H9 (cell line): ENCODE measurements at regions not wholly inside any gene's neighbourhood (a gene's known extent, or its start where the extent isn't known, plus 50 kb on each side); places are given as distances from the start of the nearest gene placed in this dataset.

Experiments used
- DNase-seq: peaks from one replicate; pipeline ENCODE4 v3.0.0-alpha.2; 2017
- H2AFZ ChIP-seq: one replicate; pipeline ENCODE4 v1.6.1; 2013; ENCODE audit warnings: mild to moderate bottlenecking, low read length, control low read depth, moderate library complexity
- H2AK5ac ChIP-seq: 2 replicates; pipeline ENCODE4 v1.6.1; 2013; ENCODE audit warnings: low read length, control low read depth, mixed read lengths; ENCODE audit not compliant: insufficient read length
- H2BK120ac ChIP-seq: one replicate; pipeline ENCODE4 v1.6.1; 2013; ENCODE audit warnings: low read depth, mild to moderate bottlenecking, low read length, control low read depth, inconsistent platforms; ENCODE audit not compliant: poor library complexity, severe bottlenecking
- H2BK12ac ChIP-seq: 2 replicates; pipeline ENCODE4 v1.6.1; 2013; ENCODE audit warnings: low read length, control low read depth, mixed read lengths, low read depth; ENCODE audit not compliant: insufficient read length
- H2BK15ac ChIP-seq: 2 replicates; pipeline ENCODE4 v1.6.1; 2013; ENCODE audit warnings: low read depth, low read length, control low read depth
- H2BK20ac ChIP-seq: one replicate; pipeline ENCODE4 v1.6.1; 2013; ENCODE audit warnings: low read depth, mild to moderate bottlenecking, low read length, control low read depth, inconsistent platforms; ENCODE audit not compliant: poor library complexity, severe bottlenecking
- H2BK5ac ChIP-seq: 2 replicates; pipeline ENCODE4 v1.6.1; 2013; ENCODE audit warnings: low read length, control low read depth, mixed read lengths; ENCODE audit not compliant: insufficient read length
- H3K14ac ChIP-seq: 2 replicates; pipeline ENCODE4 v1.6.1; 2013; ENCODE audit warnings: low read length, control low read depth; ENCODE audit not compliant: insufficient read depth
- H3K18ac ChIP-seq: 2 replicates; pipeline ENCODE4 v1.6.1; 2013; ENCODE audit warnings: low read depth, mild to moderate bottlenecking, mixed read lengths, low read length, control low read depth; ENCODE audit not compliant: insufficient read length
- H3K23ac ChIP-seq: 2 replicates; pipeline ENCODE4 v1.6.1; 2013; ENCODE audit warnings: low read length, control low read depth, mixed read lengths, low read depth; ENCODE audit not compliant: insufficient read length
- H3K23me2 ChIP-seq: 2 replicates; pipeline ENCODE4 v1.6.1; 2013; ENCODE audit warnings: low read depth, mild to moderate bottlenecking, mixed read lengths, low read length, control low read depth; ENCODE audit not compliant: insufficient read length, poor library complexity, severe bottlenecking
- H3K27ac ChIP-seq: 2 replicates; pipeline ENCODE4 v1.5.1; 2013; ENCODE audit warnings: low read length, control low read depth, mixed read lengths, low read depth; ENCODE audit not compliant: insufficient read length
- H3K27me3 ChIP-seq: 2 replicates; pipeline ENCODE4 v1.6.1; 2013; ENCODE audit warnings: low read length, control low read depth, inconsistent platforms; ENCODE audit not compliant: insufficient read depth
- H3K4ac ChIP-seq: 2 replicates; pipeline ENCODE4 v1.6.1; 2013; ENCODE audit warnings: low read depth, mild to moderate bottlenecking, control low read depth, inconsistent platforms, low read length, moderate library complexity
- H3K4me1 ChIP-seq: 2 replicates; pipeline ENCODE4 v1.6.1; 2013; ENCODE audit warnings: low read length, control low read depth, inconsistent platforms; ENCODE audit not compliant: insufficient read depth
- H3K4me2 ChIP-seq: 2 replicates; pipeline ENCODE4 v1.6.1; 2013; ENCODE audit warnings: low read length, control low read depth, mixed read lengths; ENCODE audit not compliant: insufficient read length, insufficient read depth
- H3K56ac ChIP-seq: 2 replicates; pipeline ENCODE4 v1.6.1; 2013; ENCODE audit warnings: low read depth, mild to moderate bottlenecking, mixed read lengths, low read length, control low read depth; ENCODE audit not compliant: insufficient read length
- H3K79me1 ChIP-seq: 2 replicates; pipeline ENCODE4 v1.6.1; 2013; ENCODE audit warnings: low read depth, mild to moderate bottlenecking, moderate library complexity, low read length, control low read depth, inconsistent platforms; ENCODE audit not compliant: insufficient read depth, poor library complexity, severe bottlenecking
- H3K79me2 ChIP-seq: 2 replicates; pipeline ENCODE4 v1.6.1; 2013; ENCODE audit warnings: low read length, control low read depth, inconsistent platforms; ENCODE audit not compliant: insufficient read depth
- H3K9ac ChIP-seq: 2 replicates; pipeline ENCODE4 v1.6.1; 2013; ENCODE audit warnings: low read length, control low read depth, mixed read lengths; ENCODE audit not compliant: insufficient read length; ENCODE audit errors: extremely low read depth
- H3K9me3 ChIP-seq: one replicate; pipeline ENCODE4 v1.6.1; 2013; ENCODE audit warnings: low read depth, low read length, inconsistent platforms; ENCODE audit not compliant: control insufficient read depth
- H3T11ph ChIP-seq: one replicate; pipeline ENCODE4 v1.6.1; 2013; ENCODE audit warnings: mild to moderate bottlenecking, low read length, control low read depth, inconsistent platforms
- H4K20me1 ChIP-seq: one replicate; pipeline ENCODE4 v1.6.1; 2013; ENCODE audit not compliant: control insufficient read depth, insufficient read length, insufficient read depth
- H4K5ac ChIP-seq: 2 replicates; pipeline ENCODE4 v1.6.1; 2013; ENCODE audit warnings: low read depth, mild to moderate bottlenecking, mixed read lengths, low read length, control low read depth; ENCODE audit not compliant: insufficient read length
- H4K8ac ChIP-seq: replicated peaks from 2 replicates; pipeline ENCODE4 v1.6.1; 2013; ENCODE audit warnings: low read length, control low read depth, mixed read lengths, low read depth; ENCODE audit not compliant: insufficient read length
- H4K91ac ChIP-seq: 2 replicates; pipeline ENCODE4 v1.6.1; 2013; ENCODE audit warnings: low read depth, mild to moderate bottlenecking, moderate library complexity, mixed read lengths, low read length, control low read depth; ENCODE audit not compliant: insufficient read length
- H3K27ac Mint-ChIP-seq, 3 experiments: 2 replicates in 2 of 3; 3 replicates in 1 of 3; pipeline ENCODE4 v1.8.0; 2020 to 2021; ENCODE audit warnings: mixed read lengths in 3 of 3, mild to moderate bottlenecking in 1 of 3, moderate library complexity in 1 of 3
- H3K27me3 Mint-ChIP-seq: 2 replicates; pipeline ENCODE4 v1.8.0; 2021; ENCODE audit warnings: low read depth, mild to moderate bottlenecking, moderate library complexity, mixed read lengths
- H3K36me3 Mint-ChIP-seq, 3 experiments: 2 replicates in 2 of 3; 3 replicates in 1 of 3; pipeline ENCODE4 v1.8.0; 2020 to 2021; ENCODE audit warnings: low read depth in 3 of 3, mixed read lengths in 3 of 3; ENCODE audit not compliant: insufficient read depth in 1 of 3
- H3K4me1 Mint-ChIP-seq, 2 experiments: 2 replicates each; pipeline ENCODE4 v1.8.0; 2020; ENCODE audit warnings: mixed read lengths in 2 of 2
- H3K4me3 Mint-ChIP-seq, 2 experiments: 2 replicates in 1 of 2; 3 replicates in 1 of 2; pipeline ENCODE4 v1.8.0; 2020 to 2021; ENCODE audit warnings: mild to moderate bottlenecking in 2 of 2, mixed read lengths in 2 of 2, moderate library complexity in 1 of 2
- H3K9me3 Mint-ChIP-seq, 2 experiments: 2 replicates in 1 of 2; 3 replicates in 1 of 2; pipeline ENCODE4 v1.8.0; 2020; ENCODE audit warnings: mild to moderate bottlenecking in 2 of 2, mixed read lengths in 2 of 2, moderate library complexity in 1 of 2
- WGBS: extraction: QIAGEN DNeasy Blood & Tissue Kit; methylation state at CpG from one replicate; pipeline ENCODE4 v1.1.7; 2013; ENCODE audit warnings: missing lambda C conversion rate, low lambda C conversion rate, mixed read lengths; ENCODE audit not compliant: insufficient read length; ENCODE audit errors: extremely low coverage; 5-methylcytosine and 5-hydroxymethylcytosine counted together
- TF ChIP-seq, protein P1 (sequence below): fragments of 200-600 bp; sonication (generic); conservative IDR thresholded peaks from 3 replicates; pipeline ENCODE4 v1.8.0; 2021; ENCODE audit warnings: antibody characterized with exemption, mild to moderate bottlenecking

DNA sequence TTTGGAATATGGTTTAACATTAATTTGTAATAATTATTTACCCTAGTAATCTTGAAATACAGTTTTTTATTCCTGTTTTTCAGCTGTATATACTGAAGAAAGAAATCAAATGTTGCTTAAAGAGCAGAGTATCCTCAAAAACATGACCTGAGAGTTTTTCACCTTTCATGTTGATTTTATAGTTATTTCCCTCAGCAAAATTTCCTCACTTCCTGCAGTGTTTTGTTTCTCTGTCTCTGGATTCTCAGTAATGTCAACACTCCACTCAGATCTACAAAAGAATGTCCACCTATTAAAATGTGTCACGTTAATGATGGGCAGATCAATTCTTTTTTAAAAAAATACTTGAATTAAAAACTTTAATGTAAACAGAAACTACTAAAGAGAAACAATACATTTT lies 398.3 kb downstream of the ANXA1 start:
- Histone ChIP-seq H3K79me2 (no peaks in the 10 kb centered on the region), H4K20me1 (no peaks in the 10 kb centered on the region), H3K4me2 (no peak overlapping the region), H3K9me3 (no peaks in the 10 kb centered on the region), H2BK15ac (no peak overlapping the region), H4K91ac (no peak overlapping the region), H3K27ac (no peak overlapping the region), H2BK5ac (no peak overlapping the region), H3T11ph (no peak overlapping the region), H3K14ac (no peak overlapping the region), H3K4me1 (no peaks in the 10 kb centered on the region), H2AK5ac (no peak overlapping the region), H3K18ac (no peak overlapping the region), H3K4ac (no peak overlapping the region), H3K23me2 (no peaks in the 10 kb centered on the region), H4K5ac (no peak overlapping the region), H3K27me3 (no peaks in the 10 kb centered on the region), H2BK20ac (no peak overlapping the region), H3K9ac (no peak overlapping the region), H3K56ac (no peak overlapping the region), H2BK12ac (no peak overlapping the region), H2BK120ac (no peak overlapping the region), H3K79me1 (no peaks in the 10 kb centered on the region), H4K8ac (no peak overlapping the region), H3K23ac (no peak overlapping the region), H2AFZ (no peak overlapping the region)
- Mint-ChIP-seq H3K4me3 (no peak overlapping the region), H3K36me3 (no peaks in the 10 kb centered on the region; a peak in 1 of 7 replicates), H3K27ac (no peak overlapping the region), H3K4me1 (no peaks in the 10 kb centered on the region), H3K9me3 (no peaks in the 10 kb centered on the region), H3K27me3 (no peaks in the 10 kb centered on the region)
- TF ChIP-seq, protein P1, sequence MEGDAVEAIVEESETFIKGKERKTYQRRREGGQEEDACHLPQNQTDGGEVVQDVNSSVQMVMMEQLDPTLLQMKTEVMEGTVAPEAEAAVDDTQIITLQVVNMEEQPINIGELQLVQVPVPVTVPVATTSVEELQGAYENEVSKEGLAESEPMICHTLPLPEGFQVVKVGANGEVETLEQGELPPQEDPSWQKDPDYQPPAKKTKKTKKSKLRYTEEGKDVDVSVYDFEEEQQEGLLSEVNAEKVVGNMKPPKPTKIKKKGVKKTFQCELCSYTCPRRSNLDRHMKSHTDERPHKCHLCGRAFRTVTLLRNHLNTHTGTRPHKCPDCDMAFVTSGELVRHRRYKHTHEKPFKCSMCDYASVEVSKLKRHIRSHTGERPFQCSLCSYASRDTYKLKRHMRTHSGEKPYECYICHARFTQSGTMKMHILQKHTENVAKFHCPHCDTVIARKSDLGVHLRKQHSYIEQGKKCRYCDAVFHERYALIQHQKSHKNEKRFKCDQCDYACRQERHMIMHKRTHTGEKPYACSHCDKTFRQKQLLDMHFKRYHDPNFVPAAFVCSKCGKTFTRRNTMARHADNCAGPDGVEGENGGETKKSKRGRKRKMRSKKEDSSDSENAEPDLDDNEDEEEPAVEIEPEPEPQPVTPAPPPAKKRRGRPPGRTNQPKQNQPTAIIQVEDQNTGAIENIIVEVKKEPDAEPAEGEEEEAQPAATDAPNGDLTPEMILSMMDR = no peak
- DNase-seq = no peak
- WGBS = no CpG with 5 or more reads among the region's 1 CpG
